ENCODE measurements at regions not wholly inside any gene's neighbourhood (a gene's known extent, or its start where the extent isn't known, plus 50 kb on each side); places are given as distances from the start of the nearest gene placed in this dataset.

DNA sequence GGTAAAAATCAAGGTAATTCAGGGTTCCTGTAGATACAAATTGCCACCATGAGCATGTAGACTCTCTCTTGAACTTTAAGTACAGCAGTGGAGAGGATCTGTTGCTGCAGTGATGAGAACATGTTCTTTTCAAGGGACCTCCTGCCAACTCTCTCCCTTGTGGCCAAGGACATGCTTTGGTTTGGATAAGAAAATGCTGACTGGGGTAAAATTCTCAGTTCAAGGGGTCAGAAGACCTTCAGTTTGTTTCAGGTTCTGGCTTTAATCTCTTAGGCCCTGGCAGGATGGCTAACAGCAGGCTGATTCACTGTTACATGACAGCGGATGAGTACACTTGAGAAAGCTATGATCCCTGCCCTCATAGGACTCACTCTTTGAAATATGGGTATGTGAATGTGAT lies 299.2 kb upstream of the NMUR2 start:
- H3K9me3 ChIP-seq = no peaks in the 10 kb centered on the region
- intact Hi-C loops (cut with DNase I) = no loop called here
- no peaks in the 10 kb centered on the region for H3K4me1 ChIP-seq
- no peaks in the 10 kb centered on the region for H3K27me3 ChIP-seq
- H3K27ac ChIP-seq = no peak overlapping the region
- H3K36me3 ChIP-seq = no peaks in the 10 kb centered on the region
- no peak for TF ChIP-seq POLR2A (IDR thresholded peaks at IDR 0.05)
- TF ChIP-seq, protein P1, sequence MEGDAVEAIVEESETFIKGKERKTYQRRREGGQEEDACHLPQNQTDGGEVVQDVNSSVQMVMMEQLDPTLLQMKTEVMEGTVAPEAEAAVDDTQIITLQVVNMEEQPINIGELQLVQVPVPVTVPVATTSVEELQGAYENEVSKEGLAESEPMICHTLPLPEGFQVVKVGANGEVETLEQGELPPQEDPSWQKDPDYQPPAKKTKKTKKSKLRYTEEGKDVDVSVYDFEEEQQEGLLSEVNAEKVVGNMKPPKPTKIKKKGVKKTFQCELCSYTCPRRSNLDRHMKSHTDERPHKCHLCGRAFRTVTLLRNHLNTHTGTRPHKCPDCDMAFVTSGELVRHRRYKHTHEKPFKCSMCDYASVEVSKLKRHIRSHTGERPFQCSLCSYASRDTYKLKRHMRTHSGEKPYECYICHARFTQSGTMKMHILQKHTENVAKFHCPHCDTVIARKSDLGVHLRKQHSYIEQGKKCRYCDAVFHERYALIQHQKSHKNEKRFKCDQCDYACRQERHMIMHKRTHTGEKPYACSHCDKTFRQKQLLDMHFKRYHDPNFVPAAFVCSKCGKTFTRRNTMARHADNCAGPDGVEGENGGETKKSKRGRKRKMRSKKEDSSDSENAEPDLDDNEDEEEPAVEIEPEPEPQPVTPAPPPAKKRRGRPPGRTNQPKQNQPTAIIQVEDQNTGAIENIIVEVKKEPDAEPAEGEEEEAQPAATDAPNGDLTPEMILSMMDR (IDR thresholded peaks at IDR 0.05) = no peak
- no peak overlapping the region for H3K4me3 ChIP-seq
- no peak for DNase-seq
- WGBS, 2 donors = 80 to 84% methylated on average over 1 of the region's 1 CpG

DNA sequence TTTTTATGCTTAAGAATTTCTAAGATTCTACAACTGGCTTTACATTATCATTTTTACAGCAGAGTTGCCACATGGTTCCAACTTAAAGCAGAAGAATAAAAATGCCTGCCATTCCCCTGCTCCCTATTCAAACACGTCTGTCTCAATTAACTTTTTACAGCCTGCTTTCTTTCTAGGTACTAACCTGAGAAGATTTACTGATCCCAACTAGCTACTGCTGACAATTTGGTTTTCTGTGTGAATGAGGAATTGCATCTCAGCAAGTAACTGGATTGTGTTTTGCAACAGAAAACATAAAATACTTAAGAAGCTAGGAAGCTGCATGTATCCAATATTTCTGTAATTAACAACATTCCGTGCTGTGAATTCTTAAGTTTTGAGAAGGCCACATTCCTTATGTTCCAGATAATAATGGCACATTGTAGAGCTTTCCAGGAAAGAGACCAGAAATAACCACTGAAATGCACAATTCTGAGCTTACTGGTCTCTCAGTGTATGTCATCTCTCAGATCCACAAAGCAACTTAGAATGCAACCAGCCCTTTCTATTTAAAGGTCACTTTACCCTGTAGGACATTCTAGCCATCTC lies 306.8 kb upstream of the NMUR2 start:
- Histone ChIP-seq H3K36me3 (no peaks in the 10 kb centered on the region), H3K27ac (no peak overlapping the region), H3K27me3 (no peaks in the 10 kb centered on the region), H3K4me1 (no peaks in the 10 kb centered on the region), H3K9me3 (no peaks in the 10 kb centered on the region), H3K4me3 (no peak overlapping the region)
- TF ChIP-seq, protein P1 (IDR thresholded peaks at IDR 0.05) = no peak
- no peak for TF ChIP-seq POLR2A (IDR thresholded peaks at IDR 0.05)
- DNase-seq = no peak
- 53 to 63% methylated on average over 2 of the region's 2 CpGs for WGBS, 2 donors
- intact Hi-C loops (cut with DNase I) = no loop called here

DNA sequence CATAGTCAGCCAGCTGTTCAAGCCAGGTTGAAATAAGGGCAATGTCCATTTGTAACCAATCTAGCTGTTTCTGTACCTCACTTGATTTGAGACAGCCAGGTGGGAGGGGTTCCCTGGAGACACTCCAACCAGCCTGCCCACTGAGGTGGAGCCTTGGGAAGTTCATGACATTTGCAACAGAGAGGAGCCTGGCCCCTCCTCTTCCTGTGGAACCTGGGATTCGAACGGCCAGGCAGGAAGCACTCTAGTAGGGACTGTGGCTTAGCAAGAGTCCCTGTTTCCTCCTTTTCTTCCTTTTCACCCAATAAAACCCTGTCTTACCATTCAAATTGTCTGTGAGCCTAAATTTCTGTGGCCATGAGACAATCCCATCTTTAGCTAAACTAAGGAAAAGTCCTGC lies 312.3 kb upstream of the NMUR2 start:
- no peaks in the 10 kb centered on the region for H3K36me3 ChIP-seq
- 21 to 57% methylated on average over 2 of the region's 2 CpGs for WGBS, 2 donors
- DNase-seq = no peak
- H3K9me3 ChIP-seq = peaks cover 0 to 10% (median 10%) of the 10 kb centered on the region in 3 donors
- intact Hi-C loops (cut with DNase I) = no loop called here
- H3K27ac ChIP-seq = no peak overlapping the region
- TF ChIP-seq, protein P1 (IDR thresholded peaks at IDR 0.05) = no peak
- TF ChIP-seq POLR2A (IDR thresholded peaks at IDR 0.05) = no peak
- H3K27me3 ChIP-seq = no peaks in the 10 kb centered on the region
- H3K4me3 ChIP-seq = no peak overlapping the region
- no peaks in the 10 kb centered on the region for H3K4me1 ChIP-seq

DNA sequence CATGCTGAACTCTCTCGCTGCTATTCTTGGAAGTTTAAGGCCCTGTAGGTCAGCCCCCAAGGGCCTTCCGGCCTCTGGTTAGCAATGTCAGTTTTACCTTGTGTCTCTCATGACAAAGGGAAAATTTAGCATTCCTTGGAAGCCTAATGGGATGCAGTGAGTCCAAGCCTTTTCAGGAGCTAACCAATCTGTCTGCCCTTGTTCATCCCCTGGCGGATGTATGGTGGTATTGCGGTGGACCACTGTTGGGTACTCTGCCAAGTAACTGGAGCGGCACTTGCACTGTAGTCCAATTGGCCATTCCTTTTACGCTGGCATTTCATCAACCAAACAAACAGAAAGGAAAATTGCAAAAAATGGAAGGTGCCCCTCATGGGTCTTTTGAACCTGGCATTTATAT lies 318.4 kb upstream of the NMUR2 start:
- no peaks in the 10 kb centered on the region for H3K36me3 ChIP-seq
- intact Hi-C loops (cut with DNase I) = no loop called here
- no peaks in the 10 kb centered on the region for H3K27me3 ChIP-seq
- H3K4me1 ChIP-seq = no peaks in the 10 kb centered on the region
- H3K9me3 ChIP-seq = peaks cover 0 to 32% (median 10%) of the 10 kb centered on the region in 3 donors
- H3K27ac ChIP-seq = no peak overlapping the region
- TF ChIP-seq POLR2A (IDR thresholded peaks at IDR 0.05) = no peak
- TF ChIP-seq, protein P1 (IDR thresholded peaks at IDR 0.05) = no peak
- no peak for DNase-seq
- no peak overlapping the region for H3K4me3 ChIP-seq
- 83 to 85% methylated on average over 5 to 6 of the region's 6 CpGs for WGBS, 2 donors

DNA sequence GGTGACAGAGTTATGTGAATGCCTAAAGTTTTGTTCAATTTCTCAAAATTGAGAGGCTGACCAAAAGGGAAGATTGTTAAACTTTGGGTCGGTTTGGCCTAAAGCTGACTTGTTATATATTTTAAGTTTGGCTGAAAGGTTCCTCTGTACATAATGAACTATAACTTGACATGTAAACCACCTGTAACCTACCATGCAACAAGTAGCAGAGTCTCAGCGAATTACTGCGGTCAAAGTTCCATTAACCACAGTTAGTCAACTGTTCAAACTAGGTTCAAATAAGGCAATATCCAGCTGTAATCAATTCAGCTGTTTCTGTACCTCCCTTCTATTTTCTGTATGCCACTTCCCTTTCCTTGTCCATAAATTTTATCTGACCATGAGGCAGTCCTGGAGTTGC lies 325.1 kb upstream of the NMUR2 start:
- DNase-seq = no peak
- WGBS, 2 donors = 81 to 93% methylated on average over 3 of the region's 3 CpGs
- TF ChIP-seq, protein P1 (IDR thresholded peaks at IDR 0.05) = no peak
- no peak for TF ChIP-seq POLR2A (IDR thresholded peaks at IDR 0.05)
- H3K4me1 ChIP-seq = no peaks in the 10 kb centered on the region
- intact Hi-C loops (cut with DNase I) = no loop called here
- H3K36me3 ChIP-seq = no peaks in the 10 kb centered on the region
- H3K27me3 ChIP-seq = no peaks in the 10 kb centered on the region
- H3K27ac ChIP-seq = no peak overlapping the region
- H3K9me3 ChIP-seq = peaks cover 0 to 3% (median 0%) of the 10 kb centered on the region in 3 donors
- H3K4me3 ChIP-seq = no peak overlapping the region
